Inferior parietal cortex (tissue), 1 donor: ENCODE measurements at regions not wholly inside any gene's neighbourhood (a gene's known extent, or its start where the extent isn't known, plus 50 kb on each side); places are given as distances from the start of the nearest gene placed in this dataset.
"Not testable (repeated sequence)": the region's sequence is repeated elsewhere in the genome, so short reads cannot be mapped to it uniquely, and the experiment has no call there.

Experiments used
- DNase-seq: peaks from one replicate; pipeline ENCODE4 v3.0.0-alpha.2; 2016; ENCODE audit errors: extremely low spot score

DNA sequence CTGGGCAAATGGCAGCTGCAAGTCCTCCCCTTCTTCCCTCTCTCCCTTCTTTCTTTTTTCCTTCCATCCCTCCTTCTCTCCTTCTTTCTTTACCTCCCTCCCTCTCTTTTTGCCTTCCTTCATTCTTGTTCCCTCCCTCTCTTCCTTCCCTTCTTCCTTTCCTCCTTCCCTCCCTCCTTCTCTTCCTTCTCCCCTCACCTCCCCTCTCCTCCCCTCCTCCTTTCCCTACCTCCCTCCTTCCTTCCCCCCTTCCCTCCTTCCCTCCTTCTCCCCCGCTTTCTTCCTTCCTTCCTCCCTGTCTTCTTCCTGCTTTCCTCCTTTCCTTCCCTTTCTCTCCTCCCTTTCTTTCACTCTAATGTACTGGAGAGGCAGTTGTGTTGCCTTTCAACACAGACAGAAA is 110.8 kb upstream of the SALL1 start:
- no peak for DNase-seq

GRCh38 chr16:51255349-51255972 is 104.4 kb upstream of the SALL1 start:
- no peak for DNase-seq

- not testable (repeated sequence) for DNase-seq
These were observed 103.3 kb upstream of the SALL1 start for GRCh38 chr16:51254390-51254789.

DNA sequence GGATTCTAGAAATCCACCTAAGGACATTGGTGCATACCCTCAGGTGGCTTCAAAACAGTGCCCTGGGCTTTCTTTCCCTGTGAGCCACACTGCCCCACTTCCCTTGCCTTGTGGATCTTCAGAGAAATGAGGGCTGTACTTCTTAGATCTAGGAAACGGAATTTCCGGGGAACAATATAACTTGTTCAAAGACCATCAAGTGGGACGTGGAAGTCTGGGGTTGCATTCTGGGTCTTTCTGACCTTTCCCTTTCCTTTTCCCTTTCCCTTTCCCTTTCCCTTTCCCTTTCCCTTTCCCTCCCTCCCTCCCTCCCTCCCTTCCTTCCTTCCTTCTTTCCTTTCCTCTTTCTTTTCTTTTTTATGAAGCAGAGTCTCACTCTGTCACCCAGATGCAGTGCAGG is 97.1 kb upstream of the SALL1 start:
- no peak for DNase-seq

DNA sequence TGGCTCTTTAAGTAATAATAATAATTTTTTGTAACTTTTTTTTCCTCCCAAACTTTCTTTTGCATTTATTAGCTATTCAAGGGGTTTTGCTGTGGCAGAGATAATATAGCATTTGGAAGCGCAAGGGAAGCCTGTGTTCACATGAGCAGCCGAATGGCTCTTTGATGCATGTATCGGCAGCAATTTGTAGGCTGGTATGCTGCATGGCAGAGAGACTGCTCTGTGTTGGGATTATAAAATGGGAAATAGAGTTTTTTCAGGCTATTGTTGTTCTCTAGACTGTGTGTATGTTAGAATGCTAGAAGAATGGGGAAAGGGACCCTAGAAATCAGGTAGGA is 94.6 kb upstream of the SALL1 start:
- DNase-seq, result no peak

DNA sequence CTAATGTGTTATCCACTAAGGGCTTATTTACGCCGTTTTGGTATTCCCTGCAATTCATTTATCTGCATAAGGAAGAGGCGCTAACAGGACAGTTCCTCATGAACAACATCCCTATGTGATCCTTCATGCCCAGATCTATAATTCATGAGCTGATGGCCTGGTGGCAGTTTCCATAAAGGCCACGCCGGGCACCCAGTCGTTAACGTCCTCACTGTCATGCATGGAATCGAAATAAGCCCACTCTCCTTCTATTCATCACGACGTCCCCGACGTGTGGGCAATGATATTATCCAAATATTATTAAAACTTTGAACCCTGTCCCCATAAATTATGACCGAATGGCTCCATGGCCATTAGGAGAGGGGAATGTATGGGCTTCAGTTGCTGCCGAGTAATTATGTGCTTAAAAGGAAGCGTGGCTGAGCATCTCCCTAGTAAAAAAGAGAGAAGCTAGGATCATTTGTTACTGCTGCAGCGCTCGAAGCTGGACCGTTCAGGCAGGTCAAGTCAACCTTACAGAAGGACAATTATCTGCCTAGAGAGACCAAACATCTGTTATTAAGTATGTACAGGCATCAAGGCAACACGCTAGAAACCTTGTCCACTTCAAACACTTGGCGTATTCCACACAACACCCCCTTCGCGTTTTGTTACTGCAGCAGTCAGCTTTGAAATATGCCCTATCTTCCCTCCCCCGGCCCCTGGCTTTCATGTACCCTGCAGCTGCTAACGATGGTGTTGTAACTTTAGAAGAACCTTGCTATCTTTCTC is 94.0 kb upstream of the SALL1 start:
- DNase-seq, result no peak

DNA sequence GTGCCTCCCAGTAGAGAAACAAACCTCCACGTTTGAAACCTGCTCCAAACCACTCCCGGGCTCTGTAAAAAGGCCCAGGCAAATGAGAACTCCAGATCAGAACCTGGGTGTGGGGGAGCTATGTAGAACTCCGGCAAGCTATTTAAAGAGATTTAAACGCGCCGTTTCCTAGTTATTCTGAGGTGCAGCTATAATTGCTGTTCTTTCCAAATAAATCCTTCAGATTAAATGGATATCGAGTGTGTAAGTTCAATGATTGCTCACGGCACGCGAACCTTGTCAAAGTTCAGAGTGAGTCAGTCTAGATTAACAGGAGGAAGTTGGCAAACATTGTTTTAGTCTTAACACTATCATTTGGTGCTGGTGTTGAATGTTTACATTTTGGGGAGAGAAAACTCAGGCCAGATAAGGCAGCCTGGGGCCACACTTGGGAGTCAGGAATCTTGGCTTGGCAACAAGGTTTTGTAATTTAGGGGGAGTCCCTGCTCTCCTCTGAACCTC is 92.9 kb upstream of the SALL1 start:
- DNase-seq, result no peak

- DNase-seq, result no peak
These were observed 91.4 kb upstream of the SALL1 start for GRCh38 chr16:51242296-51242994.

GRCh38 chr16:51239196-51239595 is 88.1 kb upstream of the SALL1 start:
- DNase-seq, result no peak

DNA sequence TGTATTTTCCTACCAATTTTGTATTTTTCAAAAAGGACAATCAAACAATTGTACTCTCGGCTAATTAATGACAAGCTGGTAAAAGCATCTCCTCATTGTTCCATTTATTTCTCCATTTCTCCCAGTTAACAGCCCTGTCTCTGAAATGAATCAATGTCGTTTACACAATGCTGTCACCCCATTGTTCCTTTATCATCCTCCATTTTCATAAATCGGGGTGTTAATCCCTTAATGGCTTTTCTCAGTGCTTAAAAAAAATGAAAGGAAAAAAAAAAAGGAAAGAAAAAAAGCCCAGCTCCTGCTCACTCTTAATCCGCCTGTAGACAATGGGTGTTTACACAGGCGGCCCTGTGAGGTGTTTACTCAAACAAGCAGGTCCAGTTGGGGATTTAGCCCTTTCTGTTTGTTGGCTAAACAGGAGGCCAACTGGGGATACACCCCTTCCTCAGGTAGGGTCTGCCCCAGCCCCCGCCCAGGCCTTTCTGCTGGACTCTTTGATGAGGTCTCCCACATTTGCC is 86.8 kb upstream of the SALL1 start:
- DNase-seq, result peak; percentile 43

- DNase-seq, result no peak
These were observed 86.1 kb upstream of the SALL1 start for GRCh38 chr16:51237207-51237606.

DNA sequence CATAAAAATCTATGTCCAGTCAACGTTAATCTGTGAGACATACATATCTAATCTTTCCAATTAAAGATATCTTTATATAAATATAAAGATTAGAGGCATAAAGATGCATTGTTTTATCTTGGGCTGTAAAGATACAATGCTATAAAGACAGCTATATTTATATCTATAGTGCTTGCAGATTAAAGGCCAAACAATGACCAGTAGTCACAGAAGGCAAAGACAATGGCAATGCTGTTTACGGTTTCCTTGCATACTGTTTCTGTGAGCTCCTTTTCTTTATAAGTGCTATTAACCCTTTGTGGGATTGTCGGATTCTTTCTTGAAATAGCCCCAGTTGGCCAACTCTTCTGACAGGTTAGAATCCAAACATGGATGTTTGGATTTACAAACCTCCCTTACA is 85.5 kb upstream of the SALL1 start:
- DNase-seq, result peak; percentile 45

GRCh38 chr16:51231702-51232101 is 80.6 kb upstream of the SALL1 start:
- no peak for DNase-seq

GRCh38 chr16:51230035-51230434 is 79.0 kb upstream of the SALL1 start:
- DNase-seq, result not testable (repeated sequence)

- no peak for DNase-seq
These were observed 77.1 kb upstream of the SALL1 start for GRCh38 chr16:51228097-51228659.

DNA sequence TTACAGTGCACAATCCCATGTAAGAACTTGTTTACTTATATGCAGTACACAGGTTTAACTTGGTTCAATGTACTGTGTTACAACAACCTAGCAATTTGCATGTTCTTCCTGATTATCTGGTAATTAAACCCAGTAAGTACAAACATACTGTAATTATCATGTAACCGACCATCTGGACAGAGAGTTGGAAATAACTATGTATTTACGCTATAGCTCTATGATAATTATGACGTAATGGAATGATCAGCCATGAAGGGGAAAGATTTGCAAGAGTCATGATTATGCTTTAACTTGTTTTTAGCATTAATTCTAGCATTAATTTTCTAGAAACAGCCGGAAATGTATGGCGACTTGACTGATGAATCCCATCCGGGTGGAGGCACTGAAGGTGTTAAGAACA is 74.8 kb upstream of the SALL1 start:
- DNase-seq, result no peak

DNA sequence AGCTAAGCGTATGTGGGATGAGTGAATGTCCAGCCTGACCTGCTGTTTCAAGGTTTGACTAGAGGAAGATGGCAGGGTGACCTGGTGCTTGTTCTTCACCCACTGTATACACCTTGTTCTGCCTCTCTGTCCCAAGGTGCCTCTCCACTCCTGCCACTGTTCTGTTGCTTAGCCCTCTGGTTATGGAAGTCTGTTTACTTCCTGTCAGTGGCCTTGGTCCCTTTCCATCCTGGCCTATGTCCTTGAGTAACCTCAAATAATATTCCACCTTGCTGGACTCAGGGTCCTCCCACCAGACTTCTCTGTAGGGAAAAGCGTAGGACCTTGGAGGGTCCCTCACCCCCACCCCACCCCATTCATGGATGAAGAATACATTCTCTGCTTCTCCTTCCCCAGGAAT is 73.2 kb upstream of the SALL1 start:
- no peak for DNase-seq

DNA sequence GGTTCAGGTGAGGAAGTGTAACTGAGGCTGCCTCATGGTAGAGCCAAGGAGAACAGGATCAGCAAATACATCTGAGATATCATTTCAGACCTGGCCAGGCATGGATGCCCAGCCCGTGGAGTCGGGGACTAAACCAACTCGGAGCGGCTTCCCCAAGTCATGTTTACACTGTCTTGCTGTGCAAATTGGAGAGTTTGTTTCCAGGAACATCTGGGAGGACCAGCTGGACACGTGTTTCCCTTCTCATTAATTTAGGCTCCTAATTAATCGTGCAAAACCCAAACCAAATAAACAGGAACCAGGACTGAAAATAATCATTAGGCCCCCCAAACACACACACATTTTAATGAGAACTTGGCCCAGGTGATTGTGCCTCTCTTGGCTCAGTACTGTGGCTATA is 70.9 kb upstream of the SALL1 start:
- DNase-seq, result no peak

DNA sequence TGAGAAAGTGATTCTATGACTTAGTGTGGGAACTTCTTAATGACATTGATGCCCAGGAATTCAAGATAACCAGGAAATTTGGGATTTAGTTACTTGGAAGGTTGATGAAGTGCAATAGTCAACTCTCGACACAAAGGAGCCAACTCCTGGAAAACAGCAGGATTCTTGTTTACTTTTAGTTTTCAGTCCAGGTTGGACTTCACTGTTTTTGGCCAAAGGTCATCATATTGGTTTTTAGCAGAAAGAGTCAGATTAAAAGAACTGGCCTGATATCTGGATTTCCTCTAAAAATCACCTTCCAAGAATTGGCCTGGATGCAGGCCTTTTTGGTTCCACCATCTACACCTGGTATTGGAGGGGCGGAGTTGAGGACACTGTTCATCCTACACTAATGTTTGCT is 60.1 kb upstream of the SALL1 start:
- no peak for DNase-seq

DNA sequence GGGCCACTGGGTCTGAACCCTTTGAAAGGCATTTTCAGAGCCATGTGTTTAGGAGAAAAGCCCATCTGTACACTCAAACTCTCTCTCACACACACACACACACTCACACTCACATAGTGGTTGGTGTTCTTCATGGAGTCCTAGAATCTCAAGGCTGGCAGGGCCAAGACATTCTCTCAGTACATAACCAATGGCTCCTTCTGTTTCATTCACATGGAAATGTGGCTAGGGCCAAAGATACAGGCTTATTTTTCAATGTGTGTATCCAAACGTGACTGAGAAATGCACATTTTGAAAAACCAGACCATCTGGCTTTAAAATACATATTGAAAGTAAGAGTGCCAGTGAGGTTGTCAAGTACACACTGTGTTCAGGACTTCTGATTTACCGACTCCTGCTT is 59.0 kb upstream of the SALL1 start:
- DNase-seq, result no peak

DNA sequence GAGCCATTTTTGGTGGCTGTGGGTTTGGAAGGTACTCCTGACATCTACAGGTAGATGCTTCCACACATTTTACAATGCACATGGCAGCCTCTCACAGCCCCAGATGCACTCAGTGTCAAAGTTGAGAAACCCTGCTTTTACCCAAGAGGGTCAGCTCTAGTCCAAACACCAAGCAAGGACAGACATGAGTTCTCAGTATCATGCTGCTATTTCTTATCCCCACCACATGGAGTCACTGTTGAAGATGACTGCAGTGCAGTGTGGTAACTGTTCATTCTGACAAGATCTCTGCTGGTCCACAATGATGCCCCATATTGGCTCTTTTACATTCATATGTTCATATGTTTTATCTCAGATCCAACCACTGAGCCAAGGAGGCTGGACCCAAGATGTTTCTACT is 50.5 kb upstream of the SALL1 start:
- DNase-seq, result no peak
